Caco-2 (cell line): ENCODE measurements at regions not wholly inside any gene's neighbourhood (a gene's known extent, or its start where the extent isn't known, plus 50 kb on each side); places are given as distances from the start of the nearest gene placed in this dataset.

Experiments
- BruUV-seq: library from RNA; stranded (reverse); fragments of 400-500 nt; replicated peaks from 2 replicates; lab custom pipeline; 2021; lab: Mats Ljungman, UMichigan
- CTCF ChIA-PET: fragments of 300-600 bp; sonication (Branson Sonifier 250); formaldehyde crosslinking; loops from one replicate; lab custom pipeline; 2022; ENCODE audit warnings: antibody characterized with exemption; lab: Charles Lee
- POLR2A ChIA-PET: fragments of 300-600 bp; sonication (Branson Sonifier 250); formaldehyde crosslinking; loops from one replicate; lab custom pipeline; 2022; ENCODE audit warnings: antibody characterized with exemption; lab: Charles Lee
- DNase-seq, 2 experiments: peaks; one replicate each; pipeline versions ENCODE4 v3.0.0 to v3.0.0-alpha.2; 2020 to 2022
- H3K27me3 ChIP-seq: replicated peaks from 2 replicates; pipeline ENCODE4 v1.6.0; 2011; ENCODE audit warnings: low read length; ENCODE audit not compliant: control insufficient read depth, insufficient read depth
- H3K36me3 ChIP-seq: 2 replicates; pipeline ENCODE4 v1.5.1; 2011; ENCODE audit warnings: low read length; ENCODE audit not compliant: control insufficient read depth, insufficient read depth
- H3K4me1 ChIP-seq: fragments of 250-450 bp; sonication (Bioruptor Pico); 2 replicates; pipeline ENCODE4 v1.5.1; 2020; ENCODE audit warnings: mild to moderate bottlenecking
- H3K4me3 ChIP-seq: 2 replicates; pipeline ENCODE4 v1.5.1; 2011; ENCODE audit warnings: low read depth, mild to moderate bottlenecking, control low read depth, low read length
- H3K9me3 ChIP-seq: fragments of 250-450 bp; sonication (Bioruptor Pico); 2 replicates; pipeline ENCODE4 v1.5.1; 2020; ENCODE audit warnings: mild to moderate bottlenecking, moderate library complexity
- H3K27ac Mint-ChIP-seq: one replicate; pipeline ENCODE4 v1.8.0; 2022; ENCODE audit warnings: mixed read lengths; ENCODE audit not compliant: unreplicated experiment
- H3K27me3 Mint-ChIP-seq: one replicate; pipeline ENCODE4 v1.8.0; 2022; ENCODE audit warnings: mixed read lengths; ENCODE audit not compliant: insufficient read depth, unreplicated experiment
- H3K36me3 Mint-ChIP-seq: one replicate; pipeline ENCODE4 v1.8.0; 2022; ENCODE audit warnings: mild to moderate bottlenecking, mixed read lengths; ENCODE audit not compliant: insufficient read depth, unreplicated experiment
- H3K4me1 Mint-ChIP-seq: one replicate; pipeline ENCODE4 v1.8.0; 2022; ENCODE audit warnings: low read depth, mixed read lengths; ENCODE audit not compliant: unreplicated experiment
- H3K4me3 Mint-ChIP-seq: one replicate; pipeline ENCODE4 v1.8.0; 2022; ENCODE audit warnings: mild to moderate bottlenecking, moderate library complexity, mixed read lengths; ENCODE audit not compliant: unreplicated experiment
- H3K9me3 Mint-ChIP-seq: one replicate; pipeline ENCODE4 v1.8.0; 2022; ENCODE audit warnings: mixed read lengths; ENCODE audit not compliant: unreplicated experiment
- intact Hi-C: fragments of 100-400 bp; cut with micrococcal nuclease; formaldehyde crosslinking; loops from one replicate; pipeline ENCODE4 v1.10.0; 2022; ENCODE audit not compliant: unreplicated experiment
- TF ChIP-seq, protein P1 (sequence below), 2 experiments: fragments of 200-600 bp in 1 of 2; IDR thresholded peaks; 1 replicate in 1 of 2; 2 replicates in 1 of 2; pipeline versions ENCODE4 v1.5.1 to v1.8.0; 2011 to 2022; ENCODE audit warnings: antibody characterized with exemption in 1 of 2, control low read depth in 1 of 2, inconsistent platforms in 1 of 2, low read depth in 1 of 2, low read length in 1 of 2, mild to moderate bottlenecking in 1 of 2, moderate library complexity in 1 of 2; ENCODE audit not compliant: insufficient read depth in 1 of 2, severe bottlenecking in 1 of 2, unreplicated experiment in 1 of 2

DNA sequence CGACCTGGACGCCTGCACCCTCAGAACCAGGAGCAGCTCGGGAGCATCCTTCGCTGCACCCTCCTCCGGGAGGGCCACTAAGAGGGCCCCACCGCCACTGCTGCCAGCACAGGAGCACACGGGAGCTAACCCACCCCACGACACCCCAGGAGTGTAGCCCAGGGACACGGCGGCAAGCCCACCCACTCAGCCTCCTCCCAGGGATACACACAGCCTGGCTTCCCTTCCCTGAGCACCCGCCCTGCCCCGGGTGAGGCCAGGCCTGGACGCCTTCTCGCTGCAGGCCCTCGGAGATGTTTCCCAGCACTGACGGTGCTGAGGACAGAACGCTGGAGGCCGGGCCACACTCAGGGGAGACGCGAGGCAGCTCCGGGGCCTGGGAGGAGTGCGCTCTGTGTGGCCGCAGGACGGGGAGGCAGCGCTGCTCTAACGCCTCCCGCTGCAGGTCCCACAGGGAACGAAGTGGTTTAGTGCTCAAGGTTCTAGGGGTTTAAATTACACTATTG is 190.4 kb downstream of the BRD1 start:
- Histone ChIP-seq H3K27me3 (no peaks in the 10 kb centered on the region), H3K9me3 (no peaks in the 10 kb centered on the region), H3K4me3 (no peak overlapping the region), H3K36me3 (no peaks in the 10 kb centered on the region), H3K4me1 (no peaks in the 10 kb centered on the region)
- ChIA-PET CTCF (no interaction called here), POLR2A (no interaction called here)
- TF ChIP-seq, protein P1, sequence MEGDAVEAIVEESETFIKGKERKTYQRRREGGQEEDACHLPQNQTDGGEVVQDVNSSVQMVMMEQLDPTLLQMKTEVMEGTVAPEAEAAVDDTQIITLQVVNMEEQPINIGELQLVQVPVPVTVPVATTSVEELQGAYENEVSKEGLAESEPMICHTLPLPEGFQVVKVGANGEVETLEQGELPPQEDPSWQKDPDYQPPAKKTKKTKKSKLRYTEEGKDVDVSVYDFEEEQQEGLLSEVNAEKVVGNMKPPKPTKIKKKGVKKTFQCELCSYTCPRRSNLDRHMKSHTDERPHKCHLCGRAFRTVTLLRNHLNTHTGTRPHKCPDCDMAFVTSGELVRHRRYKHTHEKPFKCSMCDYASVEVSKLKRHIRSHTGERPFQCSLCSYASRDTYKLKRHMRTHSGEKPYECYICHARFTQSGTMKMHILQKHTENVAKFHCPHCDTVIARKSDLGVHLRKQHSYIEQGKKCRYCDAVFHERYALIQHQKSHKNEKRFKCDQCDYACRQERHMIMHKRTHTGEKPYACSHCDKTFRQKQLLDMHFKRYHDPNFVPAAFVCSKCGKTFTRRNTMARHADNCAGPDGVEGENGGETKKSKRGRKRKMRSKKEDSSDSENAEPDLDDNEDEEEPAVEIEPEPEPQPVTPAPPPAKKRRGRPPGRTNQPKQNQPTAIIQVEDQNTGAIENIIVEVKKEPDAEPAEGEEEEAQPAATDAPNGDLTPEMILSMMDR (IDR thresholded peaks at IDR 0.05; ENCODE audit: insufficient read depth in 1 of 2, low read depth in 1 of 2, low read length in 1 of 2, severe bottlenecking in 1 of 2, unreplicated experiment in 1 of 2), result no peak
- intact Hi-C loops, result no loop called here
- Mint-ChIP-seq H3K9me3 (no peaks in the 10 kb centered on the region), H3K4me3 (no peak overlapping the region), H3K27me3 (no peaks in the 10 kb centered on the region), H3K4me1 (no peaks in the 10 kb centered on the region), H3K27ac (no peak overlapping the region), H3K36me3 (no peaks in the 10 kb centered on the region)
- DNase-seq, result no peak
- no TSS peak for BruUV-seq

DNA sequence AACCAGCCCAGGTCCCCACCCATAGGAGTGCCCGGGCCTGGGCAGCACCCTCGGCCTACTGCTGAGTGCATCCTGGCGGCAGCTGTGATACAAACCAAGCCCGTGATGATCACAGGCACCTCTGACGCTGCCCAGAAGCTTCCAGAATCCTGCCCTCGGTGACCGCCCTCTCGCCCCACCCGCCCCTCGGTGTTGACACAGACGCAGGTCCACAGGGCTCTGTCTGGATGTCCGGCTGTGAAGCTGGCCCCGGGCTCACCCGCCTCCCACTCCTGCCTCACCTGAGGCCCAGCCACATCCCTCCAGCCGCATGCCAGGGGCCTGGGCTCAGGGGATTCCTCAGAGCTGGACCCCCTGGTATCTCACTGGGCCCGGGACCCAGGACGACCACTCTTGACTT is 191.0 kb downstream of the BRD1 start:
- intact Hi-C loops, result no loop called here
- H3K4me3 Mint-ChIP-seq, result no peak overlapping the region
- H3K9me3 Mint-ChIP-seq, result no peaks in the 10 kb centered on the region
- H3K4me1 ChIP-seq, result no peaks in the 10 kb centered on the region
- no peaks in the 10 kb centered on the region for H3K36me3 Mint-ChIP-seq
- no peaks in the 10 kb centered on the region for H3K4me1 Mint-ChIP-seq
- no peaks in the 10 kb centered on the region for H3K9me3 ChIP-seq
- H3K27me3 ChIP-seq, result no peaks in the 10 kb centered on the region
- CTCF ChIA-PET, result no interaction called here
- no TSS peak for BruUV-seq
- no peak overlapping the region for H3K27ac Mint-ChIP-seq
- no peaks in the 10 kb centered on the region for H3K27me3 Mint-ChIP-seq
- POLR2A ChIA-PET, result no interaction called here
- DNase-seq, result no peak
- no peak overlapping the region for H3K4me3 ChIP-seq
- TF ChIP-seq, protein P1 (IDR thresholded peaks at IDR 0.05; ENCODE audit: insufficient read depth in 1 of 2, low read depth in 1 of 2, low read length in 1 of 2, severe bottlenecking in 1 of 2, unreplicated experiment in 1 of 2), result no peak
- H3K36me3 ChIP-seq, result no peaks in the 10 kb centered on the region

DNA sequence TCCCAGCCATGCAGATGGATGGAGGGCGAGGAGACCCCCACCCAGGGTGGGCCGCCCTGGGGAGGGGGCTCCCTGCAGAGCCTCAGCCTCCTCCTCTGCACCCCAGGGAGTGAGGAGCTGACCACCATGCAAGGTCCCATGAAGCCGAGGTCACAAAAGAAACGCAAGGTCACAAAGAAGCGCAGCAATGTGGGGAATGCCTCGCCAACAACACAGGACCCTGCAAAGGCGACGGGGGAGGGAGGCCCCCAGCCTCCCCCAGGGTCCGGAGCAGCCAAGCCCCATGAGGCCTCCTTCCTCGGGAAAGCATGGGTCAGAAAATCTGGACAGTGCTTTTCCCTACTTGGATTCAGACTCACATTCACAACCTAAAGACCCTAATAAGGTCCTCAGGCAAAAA is 191.5 kb downstream of the BRD1 start:
- ChIA-PET CTCF (no interaction called here), POLR2A (no interaction called here)
- intact Hi-C loops, result no loop called here
- no peaks in the 10 kb centered on the region for H3K36me3 Mint-ChIP-seq
- H3K36me3 ChIP-seq, result no peaks in the 10 kb centered on the region
- no TSS peak for BruUV-seq
- no peaks in the 10 kb centered on the region for H3K9me3 ChIP-seq
- no peaks in the 10 kb centered on the region for H3K4me1 Mint-ChIP-seq
- no peak overlapping the region for H3K27ac Mint-ChIP-seq
- H3K4me1 ChIP-seq, result no peaks in the 10 kb centered on the region
- H3K27me3 ChIP-seq, result no peaks in the 10 kb centered on the region
- no peaks in the 10 kb centered on the region for H3K27me3 Mint-ChIP-seq
- TF ChIP-seq, protein P1 (IDR thresholded peaks at IDR 0.05; ENCODE audit: insufficient read depth in 1 of 2, low read depth in 1 of 2, low read length in 1 of 2, severe bottlenecking in 1 of 2, unreplicated experiment in 1 of 2), result no peak
- H3K4me3 Mint-ChIP-seq, result no peak overlapping the region
- DNase-seq, result no peak
- H3K4me3 ChIP-seq, result no peak overlapping the region
- H3K9me3 Mint-ChIP-seq, result no peaks in the 10 kb centered on the region
